Keratinocyte (primary cell): ENCODE measurements at regions not wholly inside any gene's neighbourhood (a gene's known extent, or its start where the extent isn't known, plus 50 kb on each side); places are given as distances from the start of the nearest gene placed in this dataset.

Experiments
- EZH2 ChIP-seq: IDR thresholded peaks from one replicate; pipeline ENCODE4 v1.6.1; 2012; ENCODE audit warnings: inconsistent platforms, mild to moderate bottlenecking, low read length, moderate library complexity
- TF ChIP-seq, protein P1 (sequence below), 3 experiments: IDR thresholded peaks in 1 of 3; conservative IDR thresholded peaks in 1 of 3; optimal IDR thresholded peaks in 1 of 3; 2 replicates in 2 of 3; 3 replicates in 1 of 3; pipeline versions ENCODE3 to v1.5.1; 2011; ENCODE audit warnings: low read length in 3 of 3, mild to moderate bottlenecking in 3 of 3, moderate library complexity in 2 of 3, control low read depth in 1 of 3, inconsistent platforms in 1 of 3; ENCODE audit not compliant: insufficient read depth in 2 of 3; ENCODE audit errors: extremely low read depth in 1 of 3

DNA sequence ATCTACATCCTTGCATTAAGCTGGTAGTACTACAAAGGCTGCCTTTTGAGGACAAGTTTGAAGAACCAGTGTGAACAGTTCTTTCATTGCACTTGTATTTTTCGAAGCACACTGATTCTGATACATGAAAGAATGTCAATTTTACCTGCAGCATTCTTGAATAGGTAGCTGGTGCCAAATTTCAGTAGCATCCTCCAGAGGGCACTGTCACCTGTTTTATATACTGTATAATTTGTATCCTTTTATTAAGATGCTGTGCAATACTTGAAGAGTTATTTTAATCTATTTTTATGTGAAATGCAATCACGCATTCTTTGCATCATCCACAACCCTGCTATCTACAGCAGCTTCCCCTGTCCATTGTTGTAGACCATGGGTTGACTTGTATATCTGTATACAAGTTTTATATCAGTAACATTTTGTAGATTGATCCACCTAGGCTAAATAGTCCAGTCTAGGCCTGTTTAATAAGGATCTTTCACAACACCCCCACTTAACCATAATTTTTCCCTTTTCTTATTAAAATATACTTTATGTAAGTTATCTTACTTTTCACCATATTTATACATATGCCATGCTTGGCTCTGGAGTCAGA is 325.7 kb downstream of the PCDH7 start:
- TF ChIP-seq, protein P1, sequence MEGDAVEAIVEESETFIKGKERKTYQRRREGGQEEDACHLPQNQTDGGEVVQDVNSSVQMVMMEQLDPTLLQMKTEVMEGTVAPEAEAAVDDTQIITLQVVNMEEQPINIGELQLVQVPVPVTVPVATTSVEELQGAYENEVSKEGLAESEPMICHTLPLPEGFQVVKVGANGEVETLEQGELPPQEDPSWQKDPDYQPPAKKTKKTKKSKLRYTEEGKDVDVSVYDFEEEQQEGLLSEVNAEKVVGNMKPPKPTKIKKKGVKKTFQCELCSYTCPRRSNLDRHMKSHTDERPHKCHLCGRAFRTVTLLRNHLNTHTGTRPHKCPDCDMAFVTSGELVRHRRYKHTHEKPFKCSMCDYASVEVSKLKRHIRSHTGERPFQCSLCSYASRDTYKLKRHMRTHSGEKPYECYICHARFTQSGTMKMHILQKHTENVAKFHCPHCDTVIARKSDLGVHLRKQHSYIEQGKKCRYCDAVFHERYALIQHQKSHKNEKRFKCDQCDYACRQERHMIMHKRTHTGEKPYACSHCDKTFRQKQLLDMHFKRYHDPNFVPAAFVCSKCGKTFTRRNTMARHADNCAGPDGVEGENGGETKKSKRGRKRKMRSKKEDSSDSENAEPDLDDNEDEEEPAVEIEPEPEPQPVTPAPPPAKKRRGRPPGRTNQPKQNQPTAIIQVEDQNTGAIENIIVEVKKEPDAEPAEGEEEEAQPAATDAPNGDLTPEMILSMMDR (optimal IDR thresholded peaks at IDR 0.05 in 1 of 3, IDR thresholded peaks at IDR 0.05 in 1 of 3, conservative IDR thresholded peaks at IDR 0.05 in 1 of 3; ENCODE audit: extremely low read depth in 1 of 3, insufficient read depth in 2 of 3, low read length in 3 of 3) = peak in 2 of 3 experiments; percentile 54 to 57
- TF ChIP-seq EZH2 = no peak
